ENCODE measurements at regions not wholly inside any gene's neighbourhood (a gene's known extent, or its start where the extent isn't known, plus 50 kb on each side); places are given as distances from the start of the nearest gene placed in this dataset.
"Not testable (repeated sequence)": the region's sequence is repeated elsewhere in the genome, so short reads cannot be mapped to it uniquely, and the experiment has no call there.

DNA sequence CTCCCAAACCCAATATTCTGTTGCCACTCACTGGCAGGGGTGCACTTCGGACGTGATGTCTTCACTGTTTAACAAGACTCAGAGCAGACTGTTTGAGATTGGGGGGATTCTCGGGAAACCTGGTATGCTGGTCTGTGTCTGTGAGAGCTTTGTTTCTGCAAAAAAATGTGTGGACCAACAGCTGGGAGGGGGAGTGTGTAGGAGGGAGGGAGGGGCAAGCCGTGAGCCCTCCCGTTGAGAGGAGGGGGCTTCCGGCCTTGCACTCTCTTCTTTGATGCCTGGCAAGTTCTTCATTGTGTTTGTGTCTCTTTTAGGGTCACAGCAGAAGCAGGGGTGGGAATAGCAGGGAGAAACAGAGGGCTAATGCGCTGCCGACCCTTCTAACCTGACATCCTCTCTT is 74.9 kb upstream of the NDN start:
- H3K4me3 ChIP-seq (ENCODE audit: low read depth, low read length) = no peak overlapping the region
- TF ChIP-seq, protein P1, sequence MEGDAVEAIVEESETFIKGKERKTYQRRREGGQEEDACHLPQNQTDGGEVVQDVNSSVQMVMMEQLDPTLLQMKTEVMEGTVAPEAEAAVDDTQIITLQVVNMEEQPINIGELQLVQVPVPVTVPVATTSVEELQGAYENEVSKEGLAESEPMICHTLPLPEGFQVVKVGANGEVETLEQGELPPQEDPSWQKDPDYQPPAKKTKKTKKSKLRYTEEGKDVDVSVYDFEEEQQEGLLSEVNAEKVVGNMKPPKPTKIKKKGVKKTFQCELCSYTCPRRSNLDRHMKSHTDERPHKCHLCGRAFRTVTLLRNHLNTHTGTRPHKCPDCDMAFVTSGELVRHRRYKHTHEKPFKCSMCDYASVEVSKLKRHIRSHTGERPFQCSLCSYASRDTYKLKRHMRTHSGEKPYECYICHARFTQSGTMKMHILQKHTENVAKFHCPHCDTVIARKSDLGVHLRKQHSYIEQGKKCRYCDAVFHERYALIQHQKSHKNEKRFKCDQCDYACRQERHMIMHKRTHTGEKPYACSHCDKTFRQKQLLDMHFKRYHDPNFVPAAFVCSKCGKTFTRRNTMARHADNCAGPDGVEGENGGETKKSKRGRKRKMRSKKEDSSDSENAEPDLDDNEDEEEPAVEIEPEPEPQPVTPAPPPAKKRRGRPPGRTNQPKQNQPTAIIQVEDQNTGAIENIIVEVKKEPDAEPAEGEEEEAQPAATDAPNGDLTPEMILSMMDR (IDR thresholded peaks at IDR 0.05; ENCODE audit: low read depth, low read length) = no peak
- TF ChIP-seq, protein P2, sequence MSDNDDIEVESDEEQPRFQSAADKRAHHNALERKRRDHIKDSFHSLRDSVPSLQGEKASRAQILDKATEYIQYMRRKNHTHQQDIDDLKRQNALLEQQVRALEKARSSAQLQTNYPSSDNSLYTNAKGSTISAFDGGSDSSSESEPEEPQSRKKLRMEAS (IDR thresholded peaks at IDR 0.05; ENCODE audit: low read depth, low read length) = no peak
- TF ChIP-seq MYC (IDR thresholded peaks at IDR 0.05; ENCODE audit: low read depth, low read length) (no peak), POLR2A (IDR thresholded peaks at IDR 0.05; ENCODE audit: extremely low read depth, insufficient read length) (no peak)
- no peak for DNase-seq (ENCODE audit: low read depth)

DNA sequence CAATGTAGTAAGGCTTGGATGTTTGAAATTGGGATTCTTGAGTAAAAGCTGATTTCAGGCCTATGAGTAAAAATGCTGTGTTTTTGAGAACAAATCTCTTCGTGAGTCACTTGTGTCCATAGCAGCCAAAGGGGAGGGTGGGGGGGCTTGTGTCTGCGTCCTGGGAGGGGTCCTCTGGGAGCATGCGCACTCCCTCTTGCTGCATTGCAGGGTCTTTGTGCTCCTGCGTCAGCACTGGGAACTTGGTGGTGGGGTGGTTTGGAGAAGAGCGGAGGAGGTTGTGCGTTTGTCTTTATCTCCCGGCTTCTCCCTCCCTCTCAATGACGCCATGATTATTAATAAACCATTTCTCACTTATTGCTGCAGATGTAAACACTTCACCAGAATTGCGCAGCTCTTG is 75.9 kb upstream of the NDN start:
- no peak for DNase-seq (ENCODE audit: low read depth)
- TF ChIP-seq MYC (IDR thresholded peaks at IDR 0.05; ENCODE audit: low read depth, low read length) = no peak
- TF ChIP-seq POLR2A (IDR thresholded peaks at IDR 0.05; ENCODE audit: extremely low read depth, insufficient read length) = no peak
- TF ChIP-seq, protein P1 (IDR thresholded peaks at IDR 0.05; ENCODE audit: low read depth, low read length) = no peak
- TF ChIP-seq, protein P2 (IDR thresholded peaks at IDR 0.05; ENCODE audit: low read depth, low read length) = no peak
- H3K4me3 ChIP-seq (ENCODE audit: low read depth, low read length) = no peak overlapping the region

DNA sequence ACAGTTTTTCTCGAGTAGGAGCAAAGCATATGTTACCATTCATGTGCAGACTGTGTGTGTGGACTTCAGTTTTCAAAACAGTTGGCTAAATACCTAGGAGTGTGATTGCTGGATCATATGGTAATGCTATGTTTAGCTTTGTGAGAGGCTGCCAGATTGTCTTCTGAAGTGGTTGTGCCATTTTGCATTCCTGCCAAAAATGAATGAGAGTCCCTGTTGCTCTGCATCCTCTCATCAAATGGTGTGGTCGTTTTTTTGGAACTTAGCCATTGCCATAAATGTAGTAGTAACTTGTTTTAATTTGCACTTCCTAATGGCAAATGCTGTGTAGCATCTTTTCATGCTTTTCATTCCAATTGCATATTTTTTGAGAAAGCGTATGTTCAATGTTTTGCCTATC is 77.2 kb upstream of the NDN start:
- TF ChIP-seq, protein P1 (IDR thresholded peaks at IDR 0.05; ENCODE audit: low read depth, low read length) = no peak
- TF ChIP-seq, protein P2 (IDR thresholded peaks at IDR 0.05; ENCODE audit: low read depth, low read length) = no peak
- TF ChIP-seq POLR2A (IDR thresholded peaks at IDR 0.05; ENCODE audit: extremely low read depth, insufficient read length) (no peak), MYC (IDR thresholded peaks at IDR 0.05; ENCODE audit: low read depth, low read length) (no peak)
- H3K4me3 ChIP-seq (ENCODE audit: low read depth, low read length) = no peak overlapping the region
- DNase-seq (ENCODE audit: low read depth) = no peak

DNA sequence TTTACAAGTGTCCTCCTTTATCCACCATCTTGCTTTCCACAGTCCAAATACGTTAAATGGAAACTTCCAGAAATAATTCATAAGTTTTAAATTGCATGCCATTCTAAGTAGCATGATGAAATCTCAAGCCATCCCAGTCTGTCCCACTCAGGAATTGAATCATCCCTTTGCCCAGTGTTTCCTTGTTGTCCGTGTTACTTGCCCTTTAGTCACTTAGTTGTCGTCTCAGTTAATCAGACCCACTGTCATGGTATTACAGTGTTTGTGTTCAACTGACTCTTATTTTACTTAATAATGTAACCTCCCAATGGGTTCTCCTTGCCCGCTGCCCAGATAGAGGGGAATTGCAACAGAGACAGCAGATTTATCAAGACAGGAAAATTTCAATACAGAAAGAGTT is 77.6 kb upstream of the NDN start:
- TF ChIP-seq MYC (IDR thresholded peaks at IDR 0.05; ENCODE audit: low read depth, low read length) (no peak), POLR2A (IDR thresholded peaks at IDR 0.05; ENCODE audit: extremely low read depth, insufficient read length) (no peak)
- TF ChIP-seq, protein P1 (IDR thresholded peaks at IDR 0.05; ENCODE audit: low read depth, low read length) = no peak
- TF ChIP-seq, protein P2 (IDR thresholded peaks at IDR 0.05; ENCODE audit: low read depth, low read length) = no peak
- DNase-seq (ENCODE audit: low read depth) = no peak
- H3K4me3 ChIP-seq (ENCODE audit: low read depth, low read length) = no peak overlapping the region

DNA sequence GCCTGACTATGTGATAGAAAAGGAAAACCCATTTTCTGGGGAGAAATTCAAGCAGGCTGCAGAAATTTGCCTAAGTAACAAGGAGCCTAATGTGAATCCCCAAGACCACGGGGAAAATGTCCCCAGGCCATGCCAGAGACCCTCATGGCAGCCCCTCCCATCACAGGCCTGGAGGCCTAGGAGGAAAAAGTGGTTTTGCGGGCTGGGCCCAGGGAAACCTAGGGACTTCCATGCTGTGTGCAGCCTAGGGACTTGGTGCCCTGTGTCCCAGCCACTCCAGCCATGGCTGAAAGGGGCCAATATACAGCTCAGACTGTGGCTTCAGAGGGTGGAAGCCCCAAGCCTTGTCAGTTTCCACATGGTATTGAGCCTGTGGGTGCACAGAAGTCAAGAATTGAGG is 79.7 kb upstream of the NDN start:
- H3K4me3 ChIP-seq (ENCODE audit: low read depth, low read length); DNase-seq (ENCODE audit: low read depth): not testable (repeated sequence)

DNA sequence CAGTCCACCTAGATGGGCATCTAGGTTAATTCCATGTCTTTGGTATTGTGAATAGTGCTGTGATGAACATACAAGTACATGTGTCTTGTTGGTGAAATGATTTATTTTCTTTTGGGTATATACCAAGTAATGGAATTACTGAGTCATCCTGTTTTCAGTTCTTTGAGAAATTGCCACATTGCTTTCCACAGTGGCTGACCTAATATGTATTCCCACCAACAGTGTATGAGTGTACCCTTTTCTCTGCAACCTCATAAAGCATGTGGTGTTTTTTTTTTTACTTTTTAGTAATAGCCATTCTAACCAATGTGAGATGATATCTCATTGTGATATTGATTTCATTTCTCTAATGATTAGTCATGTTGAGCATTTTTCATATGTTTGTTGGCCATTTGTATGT is 86.0 kb upstream of the NDN start:
- TF ChIP-seq, protein P2 (IDR thresholded peaks at IDR 0.05; ENCODE audit: low read depth, low read length) = no peak
- TF ChIP-seq MYC (IDR thresholded peaks at IDR 0.05; ENCODE audit: low read depth, low read length) (no peak), POLR2A (IDR thresholded peaks at IDR 0.05; ENCODE audit: extremely low read depth, insufficient read length) (no peak)
- TF ChIP-seq, protein P1 (IDR thresholded peaks at IDR 0.05; ENCODE audit: low read depth, low read length) = no peak
- no peak overlapping the region for H3K4me3 ChIP-seq (ENCODE audit: low read depth, low read length)
- DNase-seq (ENCODE audit: low read depth) = no peak
